Ishikawa (cell line): ENCODE measurements at regions not wholly inside any gene's neighbourhood (a gene's known extent, or its start where the extent isn't known, plus 50 kb on each side); places are given as distances from the start of the nearest gene placed in this dataset.

Source experiments
- CEBPB ChIP-seq: IDR thresholded peaks from 2 replicates; pipeline ENCODE4 v1.6.1; 2012
- CREB1 ChIP-seq: IDR thresholded peaks from 2 replicates; pipeline ENCODE4 v1.6.1; 2012; ENCODE audit warnings: low read depth
- EGR1 ChIP-seq: IDR thresholded peaks from 2 replicates; pipeline ENCODE4 v1.6.1; 2012
- EP300 ChIP-seq: IDR thresholded peaks from 2 replicates; pipeline ENCODE4 v1.6.1; 2012; ENCODE audit warnings: borderline replicate concordance
- FOXM1 ChIP-seq: IDR thresholded peaks from 2 replicates; pipeline ENCODE4 v1.6.1; 2012; ENCODE audit warnings: low read depth, borderline replicate concordance
- MAX ChIP-seq: IDR thresholded peaks from 2 replicates; pipeline ENCODE4 v1.6.1; 2012
- NFIC ChIP-seq: IDR thresholded peaks from 2 replicates; pipeline ENCODE4 v1.6.1; 2012
- RAD21 ChIP-seq: IDR thresholded peaks from 2 replicates; pipeline ENCODE4 v1.6.1; 2012; ENCODE audit warnings: low read depth
- REST ChIP-seq: IDR thresholded peaks from 2 replicates; pipeline ENCODE4 v1.6.1; 2012; ENCODE audit warnings: low read depth, mild to moderate bottlenecking
- TAF1 ChIP-seq: IDR thresholded peaks from 2 replicates; pipeline ENCODE4 v1.6.1; 2012; ENCODE audit warnings: low read depth, mild to moderate bottlenecking
- TCF12 ChIP-seq: IDR thresholded peaks from 2 replicates; pipeline ENCODE4 v1.6.1; 2012; ENCODE audit warnings: low read depth
- TEAD4 ChIP-seq: IDR thresholded peaks from 2 replicates; pipeline ENCODE4 v1.6.1; 2012
- USF1 ChIP-seq: IDR thresholded peaks from 2 replicates; pipeline ENCODE4 v1.6.1; 2012
- YY1 ChIP-seq: IDR thresholded peaks from 2 replicates; pipeline ENCODE4 v1.6.1; 2012; ENCODE audit warnings: low read depth
- ZBTB7A ChIP-seq: IDR thresholded peaks from 2 replicates; pipeline ENCODE4 v1.6.1; 2012; ENCODE audit warnings: low read depth

DNA sequence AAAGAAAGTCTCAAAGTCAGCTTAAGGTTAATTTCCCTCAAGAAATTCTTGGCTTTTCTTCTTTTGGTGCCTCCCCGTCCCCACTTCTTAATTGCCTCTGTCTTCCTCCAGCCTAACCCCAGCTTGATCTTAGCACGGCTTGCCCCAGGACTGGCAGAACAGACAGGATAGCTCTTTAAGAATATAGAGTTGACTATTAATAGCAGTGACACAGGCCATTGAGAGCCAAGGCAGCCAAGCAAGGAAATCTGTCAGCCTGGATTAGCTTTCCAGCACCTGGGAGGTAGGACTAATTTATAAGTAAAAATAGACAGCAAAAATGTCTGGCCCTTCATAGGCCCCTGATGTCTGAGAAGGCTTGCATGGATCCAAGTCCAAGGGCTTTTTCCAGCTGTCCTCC is 384.6 kb upstream of the SLC30A5 start:
- TF ChIP-seq USF1 = no peak

- TF ChIP-seq RAD21 (no peak), CEBPB (no peak), REST (no peak), USF1 (no peak), MAX (no peak), FOXM1 (no peak), YY1 (no peak), ZBTB7A (no peak), TCF12 (no peak), TAF1 (no peak), EP300 (no peak), CREB1 (no peak)
Observed at GRCh38 chr5:68710514-68710913, 383.3 kb upstream of the SLC30A5 start.

DNA sequence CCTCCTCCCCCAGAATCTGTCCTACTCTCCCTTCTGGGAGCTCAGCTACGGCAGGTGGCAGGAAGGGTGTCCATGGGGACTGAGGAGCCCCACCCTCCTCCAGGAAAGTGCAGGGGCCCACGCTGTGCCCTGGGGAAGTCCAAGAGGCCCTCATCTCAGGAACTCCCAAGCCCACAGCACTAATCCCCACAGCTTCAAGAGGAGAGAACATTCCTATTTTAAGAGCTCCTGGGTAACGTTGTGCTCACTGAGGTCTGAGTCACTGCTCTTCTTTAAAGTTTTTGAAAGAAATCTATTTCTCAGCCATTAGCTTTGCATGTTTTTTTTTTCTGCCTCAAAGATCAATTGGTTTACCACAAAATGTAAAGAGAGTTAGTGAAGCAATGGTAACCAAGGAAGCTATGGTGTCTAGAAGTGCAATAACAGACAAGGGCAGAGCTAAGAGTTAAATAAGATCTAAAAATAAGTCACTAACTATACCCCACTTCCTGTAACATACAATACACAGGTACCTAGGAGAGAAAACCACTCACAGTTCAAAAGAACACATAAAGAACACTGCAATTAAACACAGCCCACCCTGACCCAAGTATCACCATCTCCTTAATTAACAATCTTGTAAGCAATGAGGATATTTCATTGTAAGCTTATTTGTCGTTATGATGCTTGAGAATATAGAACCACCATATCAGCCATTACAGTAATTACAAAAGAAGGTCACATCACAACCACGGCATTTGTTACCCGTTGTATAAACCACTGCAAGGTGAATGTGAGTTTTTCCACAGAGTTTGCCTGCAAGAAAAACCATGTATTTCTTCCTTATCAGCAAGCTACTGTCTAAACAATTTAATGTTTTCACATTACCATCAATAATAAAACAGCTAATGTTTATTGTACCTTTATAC is 382.3 kb upstream of the SLC30A5 start:
- TF ChIP-seq EGR1 (no peak), ZBTB7A (no peak), CREB1 (no peak), MAX (no peak), TEAD4 (no peak), YY1 (no peak), REST (no peak), TCF12 (no peak), CEBPB (no peak), FOXM1 (no peak), RAD21 (no peak), NFIC (no peak)

GRCh38 chr5:68714810-68715209 is 379.0 kb upstream of the SLC30A5 start:
- no peak for TF ChIP-seq YY1
- TF ChIP-seq ZBTB7A = no peak
- no peak for TF ChIP-seq USF1
- no peak for TF ChIP-seq RAD21
- no peak for TF ChIP-seq NFIC
- TF ChIP-seq TCF12 = no peak
- no peak for TF ChIP-seq EP300
- no peak for TF ChIP-seq FOXM1
- TF ChIP-seq TEAD4 = no peak
- no peak for TF ChIP-seq CEBPB
- no peak for TF ChIP-seq EGR1
- no peak for TF ChIP-seq REST
- no peak for TF ChIP-seq CREB1
- TF ChIP-seq MAX = no peak
- TF ChIP-seq TAF1 = no peak
